ENCODE measurements at regions not wholly inside any gene's neighbourhood (a gene's known extent, or its start where the extent isn't known, plus 50 kb on each side); places are given as distances from the start of the nearest gene placed in this dataset.

DNA sequence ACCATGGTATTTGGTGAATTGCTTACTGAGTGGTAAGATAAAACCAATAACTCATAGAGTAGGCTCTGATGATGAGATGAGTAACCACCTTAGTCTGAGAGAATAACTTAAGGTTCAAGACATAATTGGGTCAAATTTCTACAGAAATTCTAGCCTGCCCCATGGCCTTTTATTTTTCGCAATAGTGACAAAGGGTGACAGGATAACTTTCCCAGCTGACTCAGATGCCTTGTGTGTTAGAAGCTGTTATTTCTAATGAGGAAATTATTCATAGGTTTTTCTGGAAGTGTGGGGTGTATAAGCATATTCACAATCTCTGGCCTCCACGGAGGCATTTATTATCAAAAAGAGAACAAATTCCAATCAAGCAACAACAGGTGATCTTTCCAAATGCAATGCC, 159.0 kb downstream of the NUP35 start:
- 88% methylated on average over 2 of the region's 2 CpGs for WGBS
- H3K9me3 ChIP-seq, result no peaks in the 10 kb centered on the region

DNA sequence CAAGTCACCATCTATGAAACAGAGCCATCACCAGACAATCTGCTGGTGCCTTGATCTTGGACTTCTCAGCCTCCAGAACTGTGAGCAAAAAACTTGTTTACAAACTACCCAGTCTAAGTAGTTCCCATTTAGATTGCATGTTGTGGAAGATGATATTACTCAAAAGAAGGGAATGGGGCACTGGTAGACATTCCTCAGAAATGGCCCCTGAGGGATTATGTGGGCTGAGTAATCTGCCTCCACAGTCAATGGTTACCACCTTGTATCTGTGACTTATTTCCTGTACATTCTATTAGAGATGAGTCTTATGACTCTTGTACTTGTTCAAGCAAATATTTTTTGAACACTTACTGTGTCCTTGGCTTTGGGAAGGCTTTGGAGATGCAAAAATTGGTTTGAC, 160.4 kb downstream of the NUP35 start:
- TF ChIP-seq POLR2AphosphoS5 (IDR thresholded peaks at IDR 0.05), result no peak
- TF ChIP-seq EP300 (IDR thresholded peaks at IDR 0.05), result no peak
- TF ChIP-seq, protein P1, sequence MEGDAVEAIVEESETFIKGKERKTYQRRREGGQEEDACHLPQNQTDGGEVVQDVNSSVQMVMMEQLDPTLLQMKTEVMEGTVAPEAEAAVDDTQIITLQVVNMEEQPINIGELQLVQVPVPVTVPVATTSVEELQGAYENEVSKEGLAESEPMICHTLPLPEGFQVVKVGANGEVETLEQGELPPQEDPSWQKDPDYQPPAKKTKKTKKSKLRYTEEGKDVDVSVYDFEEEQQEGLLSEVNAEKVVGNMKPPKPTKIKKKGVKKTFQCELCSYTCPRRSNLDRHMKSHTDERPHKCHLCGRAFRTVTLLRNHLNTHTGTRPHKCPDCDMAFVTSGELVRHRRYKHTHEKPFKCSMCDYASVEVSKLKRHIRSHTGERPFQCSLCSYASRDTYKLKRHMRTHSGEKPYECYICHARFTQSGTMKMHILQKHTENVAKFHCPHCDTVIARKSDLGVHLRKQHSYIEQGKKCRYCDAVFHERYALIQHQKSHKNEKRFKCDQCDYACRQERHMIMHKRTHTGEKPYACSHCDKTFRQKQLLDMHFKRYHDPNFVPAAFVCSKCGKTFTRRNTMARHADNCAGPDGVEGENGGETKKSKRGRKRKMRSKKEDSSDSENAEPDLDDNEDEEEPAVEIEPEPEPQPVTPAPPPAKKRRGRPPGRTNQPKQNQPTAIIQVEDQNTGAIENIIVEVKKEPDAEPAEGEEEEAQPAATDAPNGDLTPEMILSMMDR (IDR thresholded peaks at IDR 0.05), result no peak
- no peak for TF ChIP-seq POLR2A (IDR thresholded peaks at IDR 0.05)

More for the DNA sequence above, 159.0 kb downstream of the NUP35 start:
- H3K4me1 ChIP-seq, result no peaks in the 10 kb centered on the region
- H3K4me3 ChIP-seq, result no peak overlapping the region
- no peak overlapping the region for H3K27ac ChIP-seq
- no peak for DNase-seq (ENCODE audit: low spot score in 2 of 2)
- H3K27me3 ChIP-seq, result no peaks in the 10 kb centered on the region
- H3K36me3 ChIP-seq, result no peaks in the 10 kb centered on the region
- TF ChIP-seq POLR2AphosphoS5 (IDR thresholded peaks at IDR 0.05) (no peak), EP300 (IDR thresholded peaks at IDR 0.05) (no peak)

DNA sequence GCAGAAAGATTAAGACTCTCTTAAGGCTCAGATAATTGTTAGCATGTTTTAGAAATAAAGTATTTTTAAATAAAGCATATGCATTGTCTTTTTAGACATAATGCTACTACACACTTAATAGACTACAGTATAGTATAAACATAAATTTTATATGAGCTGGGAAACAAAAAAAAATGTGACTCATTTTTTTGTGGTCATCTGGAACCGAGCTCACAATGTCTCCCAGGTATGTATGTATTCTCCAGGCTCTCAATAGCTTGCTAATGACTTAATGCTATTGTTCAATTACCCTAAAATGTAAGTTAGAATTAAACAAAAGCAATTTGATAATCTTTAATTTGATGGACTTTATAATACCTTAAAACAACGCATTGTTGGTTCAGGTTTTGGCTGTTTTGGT, 167.2 kb downstream of the NUP35 start:
- H3K4me1 ChIP-seq, result no peaks in the 10 kb centered on the region
- no peaks in the 10 kb centered on the region for H3K27me3 ChIP-seq
- no peak for TF ChIP-seq POLR2A (IDR thresholded peaks at IDR 0.05)
- TF ChIP-seq EP300 (IDR thresholded peaks at IDR 0.05), result no peak
- TF ChIP-seq, protein P1 (IDR thresholded peaks at IDR 0.05), result no peak
- no peak for TF ChIP-seq POLR2AphosphoS5 (IDR thresholded peaks at IDR 0.05)
- WGBS, result 72% methylated on average over 2 of the region's 2 CpGs
- H3K9me3 ChIP-seq, result no peaks in the 10 kb centered on the region
- no peak overlapping the region for H3K27ac ChIP-seq
- no peak overlapping the region for H3K4me3 ChIP-seq
- no peak for DNase-seq (ENCODE audit: low spot score in 2 of 2)
- no peaks in the 10 kb centered on the region for H3K36me3 ChIP-seq

More for the DNA sequence above, 160.4 kb downstream of the NUP35 start:
- Histone ChIP-seq H3K9me3 (no peaks in the 10 kb centered on the region), H3K27me3 (no peaks in the 10 kb centered on the region), H3K4me3 (no peak overlapping the region), H3K27ac (no peak overlapping the region), H3K4me1 (no peaks in the 10 kb centered on the region), H3K36me3 (no peaks in the 10 kb centered on the region)
- DNase-seq (ENCODE audit: low spot score in 2 of 2), result no peak

DNA sequence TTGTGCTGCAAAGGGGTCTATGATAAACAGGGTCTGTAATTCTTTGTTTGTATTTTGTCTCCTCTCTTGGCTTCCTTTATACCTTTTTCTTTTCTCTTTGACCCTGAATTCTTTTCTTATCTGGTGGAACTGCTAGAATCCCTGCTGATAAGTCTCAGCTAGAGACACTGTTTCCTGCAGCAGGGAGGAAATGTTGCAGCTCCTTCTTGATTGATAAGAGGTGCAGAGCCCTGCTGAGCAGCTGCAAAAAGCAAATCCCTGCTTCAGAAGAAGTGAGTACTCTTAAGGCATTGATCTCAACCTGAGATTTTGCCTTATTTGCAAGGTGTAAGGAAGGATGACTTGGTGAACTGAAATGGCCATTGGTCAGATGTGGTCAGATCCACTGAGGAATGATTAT, 167.8 kb downstream of the NUP35 start:
- Histone ChIP-seq H3K4me1 (no peaks in the 10 kb centered on the region), H3K27ac (no peak overlapping the region), H3K4me3 (no peak overlapping the region), H3K9me3 (no peaks in the 10 kb centered on the region), H3K36me3 (no peaks in the 10 kb centered on the region), H3K27me3 (no peaks in the 10 kb centered on the region)
- no peak for DNase-seq (ENCODE audit: low spot score in 2 of 2)
- TF ChIP-seq POLR2A (IDR thresholded peaks at IDR 0.05), result no peak
- no peak for TF ChIP-seq EP300 (IDR thresholded peaks at IDR 0.05)
- TF ChIP-seq, protein P1 (IDR thresholded peaks at IDR 0.05), result no peak
- no peak for TF ChIP-seq POLR2AphosphoS5 (IDR thresholded peaks at IDR 0.05)

DNA sequence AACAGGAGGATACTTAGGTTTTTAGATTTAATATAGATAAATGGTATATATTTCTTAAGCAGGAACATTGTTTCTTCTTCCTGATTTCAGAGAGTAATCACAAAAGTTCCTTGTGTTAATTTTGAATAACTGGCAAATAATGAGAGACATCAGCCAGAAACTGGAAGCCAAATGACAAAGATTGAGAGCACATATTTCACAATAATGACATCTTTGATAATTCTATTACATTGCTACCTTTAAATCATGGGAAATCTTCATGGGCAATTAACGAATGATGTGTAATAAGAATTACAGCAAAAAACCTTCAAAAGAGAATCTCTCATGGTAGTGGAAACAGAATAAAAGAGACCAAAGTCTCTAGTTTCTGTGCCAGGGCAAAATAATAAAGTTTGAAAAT, 215.1 kb downstream of the NUP35 start:
- DNase-seq (ENCODE audit: low spot score in 2 of 2), result no peak
- H3K36me3 ChIP-seq, result no peaks in the 10 kb centered on the region
- H3K4me1 ChIP-seq, result no peaks in the 10 kb centered on the region
- peaks cover 14% of the 10 kb centered on the region for H3K9me3 ChIP-seq
- 64% methylated on average over 1 of the region's 1 CpG for WGBS
- no peak overlapping the region for H3K27ac ChIP-seq
- TF ChIP-seq POLR2AphosphoS5 (IDR thresholded peaks at IDR 0.05), result no peak
- TF ChIP-seq EP300 (IDR thresholded peaks at IDR 0.05), result no peak
- TF ChIP-seq POLR2A (IDR thresholded peaks at IDR 0.05), result no peak
- TF ChIP-seq, protein P1 (IDR thresholded peaks at IDR 0.05), result no peak
- H3K4me3 ChIP-seq, result no peak overlapping the region
- no peaks in the 10 kb centered on the region for H3K27me3 ChIP-seq

DNA sequence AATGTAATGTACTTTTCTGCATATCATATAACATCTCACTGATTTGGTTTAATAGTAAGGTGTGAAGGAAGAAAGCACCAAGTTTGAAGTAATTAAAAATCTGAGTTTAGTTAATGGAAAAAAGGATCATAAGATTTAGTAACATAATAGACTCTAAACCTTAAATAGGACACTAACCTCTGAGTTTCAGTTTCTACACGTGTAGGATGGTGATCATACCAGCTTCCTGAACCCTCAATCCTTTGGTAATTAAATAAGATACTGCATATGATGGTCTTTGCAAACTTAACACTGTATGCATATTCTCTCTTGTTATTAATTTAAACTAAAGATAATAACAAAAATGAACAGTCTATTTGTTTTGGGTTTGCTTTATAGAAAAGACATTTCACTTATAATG, 216.8 kb downstream of the NUP35 start:
- H3K4me3 ChIP-seq, result no peak overlapping the region
- peaks cover 14% of the 10 kb centered on the region for H3K9me3 ChIP-seq
- H3K36me3 ChIP-seq, result no peaks in the 10 kb centered on the region
- no peak overlapping the region for H3K27ac ChIP-seq
- no peaks in the 10 kb centered on the region for H3K4me1 ChIP-seq
- DNase-seq (ENCODE audit: low spot score in 2 of 2), result no peak
- no peak for TF ChIP-seq POLR2A (IDR thresholded peaks at IDR 0.05)
- TF ChIP-seq EP300 (IDR thresholded peaks at IDR 0.05), result no peak
- no peak for TF ChIP-seq POLR2AphosphoS5 (IDR thresholded peaks at IDR 0.05)
- TF ChIP-seq, protein P1 (IDR thresholded peaks at IDR 0.05), result no peak
- no peaks in the 10 kb centered on the region for H3K27me3 ChIP-seq
- WGBS, result 65% methylated on average over 1 of the region's 1 CpG

All from suprapubic skin (tissue), 4 donors.